ENCODE measurements at regions not wholly inside any gene's neighbourhood (a gene's known extent, or its start where the extent isn't known, plus 50 kb on each side); places are given as distances from the start of the nearest gene placed in this dataset.
A peak's percentile ranks its signal among the peaks of the same experiment; 100 is the strongest.

- no peaks in the 10 kb centered on the region for H3K27me3 ChIP-seq (ENCODE audit: control insufficient read depth, insufficient read depth, low read length)
- no peaks in the 10 kb centered on the region for H3K36me3 ChIP-seq (ENCODE audit: control insufficient read depth, insufficient read depth, low read length)
- CTCF ChIA-PET: no interaction called here
- H3K4me3 ChIP-seq (ENCODE audit: low read depth in 2 of 2, low read length in 2 of 2): no peak overlapping the region
- POLR2A ChIA-PET: no interaction called here
- H3K4me1 ChIP-seq (ENCODE audit: control insufficient read depth, insufficient read depth, low read length): peaks cover 14% of the 10 kb centered on the region; the same call in 1 of the 2 replicates
- intact Hi-C loops (cut with micrococcal nuclease; ENCODE audit: unreplicated experiment) (no loop called here), in situ Hi-C loops (cut with HindIII; ENCODE audit: low pct_unique_long_range_greater_than_20kb, low sequenced_read_pairs) (no loop called here)
- no peaks in the 10 kb centered on the region for H3K9me3 ChIP-seq (ENCODE audit: control insufficient read depth, insufficient read depth, low read depth, low read length)
- DNase-seq (ENCODE audit: low read depth, low spot score) (no peak), ATAC-seq (no peak)
- BruUV-seq (replicated peaks): no TSS peak
- H3K27ac ChIP-seq (ENCODE audit: low read length): no peak overlapping the region
- TF ChIP-seq POLR2AphosphoS5 (IDR thresholded peaks at IDR 0.05; ENCODE audit: low read depth, low read length) (no peak), TCF7L2 (IDR thresholded peaks at IDR 0.05; ENCODE audit: low read depth, low read length) (no peak), SIN3A (IDR thresholded peaks at IDR 0.05; ENCODE audit: borderline replicate concordance, insufficient read depth, low read depth, low read length) (no peak), CTCF (IDR thresholded peaks at IDR 0.05) (no peak)
Measured at GRCh38 chr10:94065787-94066186, 72.1 kb downstream of the PLCE1 start.

- BruUV-seq (replicated peaks): no TSS peak
- ATAC-seq (no peak), DNase-seq (ENCODE audit: low read depth, low spot score) (no peak)
- no peak overlapping the region for H3K4me3 ChIP-seq (ENCODE audit: low read depth in 2 of 2, low read length in 2 of 2)
- TF ChIP-seq TCF7L2 (IDR thresholded peaks at IDR 0.05; ENCODE audit: low read depth, low read length): no peak
- TF ChIP-seq REST (IDR thresholded peaks at IDR 0.05; ENCODE audit: insufficient read depth in 1 of 2, low read depth in 2 of 2, low read length in 1 of 2): peak; percentile 95 to 96
- in situ Hi-C loops (cut with HindIII; ENCODE audit: low pct_unique_long_range_greater_than_20kb, low sequenced_read_pairs) (no loop called here), intact Hi-C loops (cut with micrococcal nuclease; ENCODE audit: unreplicated experiment) (no loop called here)
- POLR2A ChIA-PET: interaction anchor here (0.6 kb wide), 1 partner anchor 62 kb away, joined by 4 read pairs; no protein-coding TSS in a partner anchor
- H3K36me3 ChIP-seq (ENCODE audit: control insufficient read depth, insufficient read depth, low read length): no peaks in the 10 kb centered on the region
- H3K4me1 ChIP-seq (ENCODE audit: control insufficient read depth, insufficient read depth, low read length): peaks cover 14% of the 10 kb centered on the region; the same call in 1 of the 2 replicates
- no peaks in the 10 kb centered on the region for H3K9me3 ChIP-seq (ENCODE audit: control insufficient read depth, insufficient read depth, low read depth, low read length)
- CTCF ChIA-PET: no interaction called here
- no peaks in the 10 kb centered on the region for H3K27me3 ChIP-seq (ENCODE audit: control insufficient read depth, insufficient read depth, low read length)
- H3K27ac ChIP-seq (ENCODE audit: low read length): no peak overlapping the region
Measured at GRCh38 chr10:94066411-94066810, 72.7 kb downstream of the PLCE1 start.

- ATAC-seq (no peak), DNase-seq (ENCODE audit: low read depth, low spot score) (no peak)
- Histone ChIP-seq H3K27me3 (ENCODE audit: control insufficient read depth, insufficient read depth, low read length) (no peaks in the 10 kb centered on the region), H3K9me3 (ENCODE audit: control insufficient read depth, insufficient read depth, low read depth, low read length) (no peaks in the 10 kb centered on the region), H3K36me3 (ENCODE audit: control insufficient read depth, insufficient read depth, low read length) (no peaks in the 10 kb centered on the region), H3K4me3 (ENCODE audit: low read depth in 2 of 2, low read length in 2 of 2) (no peak overlapping the region), H3K4me1 (ENCODE audit: control insufficient read depth, insufficient read depth, low read length) (peaks cover 14% of the 10 kb centered on the region; the same call in 1 of the 2 replicates), H3K27ac (ENCODE audit: low read length) (no peak overlapping the region)
- ChIA-PET CTCF (no interaction called here), POLR2A (no interaction called here)
- BruUV-seq (replicated peaks): no TSS peak
- intact Hi-C loops (cut with micrococcal nuclease; ENCODE audit: unreplicated experiment): no loop called here
- TF ChIP-seq TCF7L2 (IDR thresholded peaks at IDR 0.05; ENCODE audit: low read depth, low read length): no peak
- TF ChIP-seq REST (IDR thresholded peaks at IDR 0.05; ENCODE audit: insufficient read depth in 1 of 2, low read depth in 2 of 2, low read length in 1 of 2): no peak
- TF ChIP-seq POLR2AphosphoS5 (IDR thresholded peaks at IDR 0.05; ENCODE audit: low read depth, low read length): no peak
- TF ChIP-seq CTCF (IDR thresholded peaks at IDR 0.05): no peak
- TF ChIP-seq SIN3A (IDR thresholded peaks at IDR 0.05; ENCODE audit: borderline replicate concordance, insufficient read depth, low read depth, low read length): no peak
- in situ Hi-C loops (cut with HindIII; ENCODE audit: low pct_unique_long_range_greater_than_20kb, low sequenced_read_pairs): no loop called here
Measured at GRCh38 chr10:94069884-94070283, 76.2 kb downstream of the PLCE1 start.
